ENCODE measurements at regions not wholly inside any gene's neighbourhood (a gene's known extent, or its start where the extent isn't known, plus 50 kb on each side); places are given as distances from the start of the nearest gene placed in this dataset.
A peak's percentile ranks its signal among the peaks of the same experiment; 100 is the strongest.

GRCh38 chr5:5634817-5635216 is 212.3 kb downstream of the ICE1 start:
- no peak overlapping the region for H3K4me3 ChIP-seq (ENCODE audit: low read length)
- DNase-seq (ENCODE audit: low read depth): no peak
- no peak for TF ChIP-seq CTCF (conservative IDR thresholded peaks at IDR 0.05; ENCODE audit: low read length)

GRCh38 chr5:5633579-5633978 is 211.1 kb downstream of the ICE1 start:
- no peak for DNase-seq (ENCODE audit: low read depth)
- no peak overlapping the region for H3K4me3 ChIP-seq (ENCODE audit: low read length)
- no peak for TF ChIP-seq CTCF (conservative IDR thresholded peaks at IDR 0.05; ENCODE audit: low read length)

GRCh38 chr5:5632678-5633077 is 210.2 kb downstream of the ICE1 start:
- DNase-seq (ENCODE audit: low read depth): no peak
- H3K4me3 ChIP-seq (ENCODE audit: low read length): no peak overlapping the region
- TF ChIP-seq CTCF (conservative IDR thresholded peaks at IDR 0.05; ENCODE audit: low read length): no peak

GRCh38 chr5:5629607-5629978 is 207.1 kb downstream of the ICE1 start:
- TF ChIP-seq CTCF (conservative IDR thresholded peaks at IDR 0.05; ENCODE audit: low read length): no peak
- peak; percentile 4 for DNase-seq (ENCODE audit: low read depth)
- no peak overlapping the region for H3K4me3 ChIP-seq (ENCODE audit: low read length)

GRCh38 chr5:5628866-5629606 is 206.6 kb downstream of the ICE1 start:
- no peak for DNase-seq (ENCODE audit: low read depth)
- no peak overlapping the region for H3K4me3 ChIP-seq (ENCODE audit: low read length)
- no peak for TF ChIP-seq CTCF (conservative IDR thresholded peaks at IDR 0.05; ENCODE audit: low read length)

GRCh38 chr5:5626412-5626811 is 203.9 kb downstream of the ICE1 start:
- no peak overlapping the region for H3K4me3 ChIP-seq (ENCODE audit: low read length)
- no peak for DNase-seq (ENCODE audit: low read depth)
- no peak for TF ChIP-seq CTCF (conservative IDR thresholded peaks at IDR 0.05; ENCODE audit: low read length)

GRCh38 chr5:5625491-5625890 is 203.0 kb downstream of the ICE1 start:
- no peak for TF ChIP-seq CTCF (conservative IDR thresholded peaks at IDR 0.05; ENCODE audit: low read length)
- H3K4me3 ChIP-seq (ENCODE audit: low read length): no peak overlapping the region
- DNase-seq (ENCODE audit: low read depth): no peak
